Ovary (tissue), 3 donors: ENCODE measurements at regions not wholly inside any gene's neighbourhood (a gene's known extent, or its start where the extent isn't known, plus 50 kb on each side); places are given as distances from the start of the nearest gene placed in this dataset.
"Not testable (repeated sequence)": the region's sequence is repeated elsewhere in the genome, so short reads cannot be mapped to it uniquely, and the experiment has no call there.

ENCODE experiments used
- CTCF ChIP-seq, 3 donors: fragments of 450-650 bp in 2 of 3; fragments of 200-600 bp in 1 of 3; IDR thresholded peaks; one replicate each; pipeline versions ENCODE4 v1.5.1 to v1.8.0; 2016 to 2022; ENCODE audit warnings: antibody characterized with exemption in 3 of 3, mild to moderate bottlenecking in 1 of 3
- EP300 ChIP-seq: sonication (generic); formaldehyde crosslinking; IDR thresholded peaks from one replicate; pipeline ENCODE4 v1.6.1; 2017; ENCODE audit warnings: antibody characterized with exemption
- POLR2A ChIP-seq: fragments of 450-650 bp; IDR thresholded peaks from one replicate; pipeline ENCODE4 v1.6.1; 2017; ENCODE audit warnings: antibody characterized with exemption, mild to moderate bottlenecking, moderate library complexity
- donor health status: DM: no; HTN: no; CAD: no.

DNA sequence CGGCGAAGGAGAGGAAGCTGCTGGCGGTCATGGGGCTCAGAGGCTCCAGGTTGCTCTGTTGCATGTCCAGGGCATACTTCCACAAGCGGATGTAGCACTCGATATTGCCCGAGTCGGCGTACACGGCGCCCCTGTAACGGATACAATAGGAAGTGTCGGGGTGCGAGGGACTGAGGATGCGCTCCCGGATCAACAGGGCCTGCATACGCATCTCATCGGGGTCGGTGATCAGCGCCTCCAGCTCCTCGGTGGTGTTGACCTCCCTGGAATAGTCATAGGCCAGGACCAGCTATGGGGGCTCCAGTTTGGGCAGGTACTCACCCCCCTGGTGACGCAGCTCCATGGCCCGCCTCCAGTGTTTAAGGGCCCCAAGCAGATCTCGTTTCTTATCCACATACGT lies 150.8 kb downstream of the POTEC start:
- TF ChIP-seq EP300; CTCF (IDR thresholded peaks at IDR 0.05); POLR2A: not testable (repeated sequence)
